IMR-90 (cell line): ENCODE measurements at regions not wholly inside any gene's neighbourhood (a gene's known extent, or its start where the extent isn't known, plus 50 kb on each side); places are given as distances from the start of the nearest gene placed in this dataset.

Experiments
- ATAC-seq: fragments of 200-7000 bp; cut with Tn5 transposase; 2 replicates; pipeline ENCODE4 v1.9.1; 2020; ENCODE audit warnings: low read depth, mild to moderate bottlenecking, moderate library complexity
- BruUV-seq: library from RNA; stranded (reverse); fragments of 400-500 nt; replicated peaks from 2 replicates; lab custom pipeline; 2021; lab: Mats Ljungman, UMichigan
- CTCF ChIA-PET: fragments of 300-600 bp; formaldehyde crosslinking; extraction: SDS; loops from one replicate; lab custom pipeline; 2021; ENCODE audit warnings: antibody characterized with exemption; lab: Yijun Ruan, JAX
- POLR2A ChIA-PET: fragments of 300-600 bp; sonication (Branson Sonifier 250); formaldehyde crosslinking; loops from one replicate; lab custom pipeline; 2022; ENCODE audit warnings: antibody characterized with exemption; ENCODE audit not compliant: unreplicated experiment; lab: Charles Lee
- DNase-seq: peaks from one replicate; pipeline ENCODE4 v3.0.0; 2013
- H2AFZ ChIP-seq: replicated peaks from 2 replicates; pipeline ENCODE3; 2013; ENCODE audit warnings: low read length, mild to moderate bottlenecking; ENCODE audit not compliant: poor library complexity
- H2AK5ac ChIP-seq: 2 replicates; pipeline ENCODE4 v1.6.1; 2013; ENCODE audit warnings: low read depth, low read length, inconsistent platforms
- H2AK9ac ChIP-seq: replicated peaks from 2 replicates; pipeline ENCODE3; 2013; ENCODE audit warnings: mild to moderate bottlenecking, low read depth, low read length, moderate library complexity; ENCODE audit not compliant: poor library complexity
- H2BK120ac ChIP-seq: 2 replicates; pipeline ENCODE4 v1.6.1; 2013; ENCODE audit warnings: low read depth, low read length, inconsistent platforms
- H2BK15ac ChIP-seq: 3 replicates; pipeline ENCODE4 v1.6.1; 2013; ENCODE audit warnings: low read depth, low read length, inconsistent platforms
- H2BK20ac ChIP-seq: 2 replicates; pipeline ENCODE4 v1.6.1; 2013; ENCODE audit warnings: low read depth, mild to moderate bottlenecking, inconsistent platforms, low read length, moderate library complexity
- H2BK5ac ChIP-seq: 2 replicates; pipeline ENCODE4 v1.6.1; 2013; ENCODE audit warnings: mild to moderate bottlenecking, low read depth, low read length, inconsistent platforms; ENCODE audit not compliant: poor library complexity, severe bottlenecking
- H3K14ac ChIP-seq: replicated peaks from 2 replicates; pipeline ENCODE4 v1.6.1; 2013; ENCODE audit warnings: low read depth, low read length, inconsistent platforms
- H3K18ac ChIP-seq: 2 replicates; pipeline ENCODE4 v1.6.1; 2013; ENCODE audit warnings: low read depth, low read length, control low read depth
- H3K23ac ChIP-seq: 2 replicates; pipeline ENCODE4 v1.6.1; 2013; ENCODE audit warnings: low read depth, low read length, inconsistent platforms
- H3K27ac ChIP-seq: 2 replicates; pipeline ENCODE4 v1.5.1; 2013; ENCODE audit warnings: mild to moderate bottlenecking, control low read depth, low read length; ENCODE audit not compliant: insufficient read depth
- H3K27me3 ChIP-seq: 2 replicates; pipeline ENCODE4 v1.6.1; 2013; ENCODE audit warnings: low read length; ENCODE audit not compliant: control insufficient read depth, insufficient read depth
- H3K36me3 ChIP-seq: 2 replicates; pipeline ENCODE4 v1.6.1; 2013; ENCODE audit warnings: low read length, mixed read lengths; ENCODE audit not compliant: control insufficient read depth, insufficient read depth
- H3K4ac ChIP-seq: 2 replicates; pipeline ENCODE4 v1.6.1; 2013; ENCODE audit warnings: low read depth, low read length, inconsistent platforms
- H3K4me1 ChIP-seq: 2 replicates; pipeline ENCODE4 v1.6.1; 2013; ENCODE audit warnings: low read length, mixed read lengths; ENCODE audit not compliant: control insufficient read depth, insufficient read depth
- H3K4me2 ChIP-seq: 2 replicates; pipeline ENCODE4 v1.6.1; 2013; ENCODE audit warnings: low read depth, mild to moderate bottlenecking, control low read depth, low read length, moderate library complexity
- H3K4me3 ChIP-seq: 2 replicates; pipeline ENCODE4 v1.5.1; 2013; ENCODE audit warnings: low read depth, mild to moderate bottlenecking, control low read depth, low read length, moderate library complexity; ENCODE audit not compliant: insufficient read depth
- H3K56ac ChIP-seq: 2 replicates; pipeline ENCODE4 v1.6.1; 2013; ENCODE audit warnings: low read length, inconsistent platforms; ENCODE audit not compliant: insufficient read depth; ENCODE audit errors: extremely low read depth
- H3K79me1 ChIP-seq, 2 experiments: 2 replicates each; pipeline ENCODE4 v1.6.1; 2013; ENCODE audit warnings: low read length in 2 of 2, inconsistent platforms in 1 of 2, low read depth in 1 of 2
- H3K9ac ChIP-seq: 2 replicates; pipeline ENCODE4 v1.6.1; 2013; ENCODE audit warnings: low read depth, low read length, control low read depth
- H3K9me1 ChIP-seq: 2 replicates; pipeline ENCODE4 v1.6.1; 2013; ENCODE audit warnings: low read length, inconsistent platforms; ENCODE audit not compliant: insufficient read depth
- H3K9me3 ChIP-seq: 2 replicates; pipeline ENCODE4 v1.6.1; 2013; ENCODE audit warnings: low read length; ENCODE audit not compliant: control insufficient read depth, insufficient read depth
- H4K20me1 ChIP-seq: 2 replicates; pipeline ENCODE4 v1.6.1; 2013; ENCODE audit warnings: low read length, inconsistent platforms; ENCODE audit not compliant: insufficient read depth
- H4K5ac ChIP-seq: 2 replicates; pipeline ENCODE4 v1.6.1; 2013; ENCODE audit warnings: mild to moderate bottlenecking, low read depth, low read length, control low read depth
- H4K8ac ChIP-seq, 2 experiments: 2 replicates each; pipeline ENCODE4 v1.6.1; 2013; ENCODE audit warnings: low read depth in 2 of 2, low read length in 2 of 2, control low read depth in 1 of 2, inconsistent platforms in 1 of 2
- H4K91ac ChIP-seq: 2 replicates; pipeline ENCODE4 v1.6.1; 2013; ENCODE audit warnings: low read depth, low read length, inconsistent platforms; ENCODE audit not compliant: insufficient read depth
- CEBPB ChIP-seq: IDR thresholded peaks from 2 replicates; pipeline ENCODE4 v1.6.1; 2012; ENCODE audit warnings: low read depth, low read length, improper control_type of control experiment
- CHD1 ChIP-seq: IDR thresholded peaks from 2 replicates; pipeline ENCODE4 v1.6.1; 2012; ENCODE audit warnings: low read depth, low read length, improper control_type of control experiment
- ELK1 ChIP-seq: fragments of 150-350 bp; IDR thresholded peaks from 2 replicates; pipeline ENCODE4 v1.6.1; 2016; ENCODE audit warnings: low read depth, mild to moderate bottlenecking, low read length, moderate library complexity, borderline replicate concordance
- FOS ChIP-seq: fragments of 150-350 bp; IDR thresholded peaks from 2 replicates; pipeline ENCODE4 v1.6.1; 2016; ENCODE audit warnings: low read depth, low read length
- MAZ ChIP-seq: IDR thresholded peaks from 2 replicates; pipeline ENCODE4 v1.6.1; 2012; ENCODE audit warnings: low read depth, mild to moderate bottlenecking, low read length, improper control_type of control experiment, moderate library complexity, borderline replicate concordance
- MXI1 ChIP-seq: IDR thresholded peaks from 2 replicates; pipeline ENCODE4 v1.6.1; 2012; ENCODE audit warnings: low read depth, mild to moderate bottlenecking, low read length, moderate library complexity, borderline replicate concordance
- POLR2A ChIP-seq: IDR thresholded peaks from 2 replicates; pipeline ENCODE4 v1.6.1; 2012; ENCODE audit warnings: mild to moderate bottlenecking, low read depth, low read length
- RCOR1 ChIP-seq: IDR thresholded peaks from 2 replicates; pipeline ENCODE4 v1.6.1; 2012; ENCODE audit warnings: mild to moderate bottlenecking, low read length, improper control_type of control experiment; ENCODE audit not compliant: insufficient replicate concordance
- RFX5 ChIP-seq: IDR thresholded peaks from 2 replicates; pipeline ENCODE4 v1.8.0; 2012; ENCODE audit warnings: low read depth, mild to moderate bottlenecking, low read length, moderate library complexity
- SMC3 ChIP-seq: fragments of 150-350 bp; IDR thresholded peaks from 2 replicates; pipeline ENCODE4 v1.6.1; 2016; ENCODE audit warnings: low read depth, mild to moderate bottlenecking, antibody characterized with exemption, low read length, moderate library complexity
- WGBS, 2 experiments: methylation state at CpG; one replicate each; pipeline versions ENCODE4 v1.1.5 to v1.1.7; 2013; ENCODE audit warnings: missing lambda C conversion rate in 2 of 2; ENCODE audit not compliant: insufficient read length in 1 of 2; ENCODE audit errors: extremely low coverage in 2 of 2; 5-methylcytosine and 5-hydroxymethylcytosine counted together
- dilution Hi-C: fragments of 300-500 bp; cut with HindIII; formaldehyde crosslinking; loops from one replicate; pipeline ENCODE4 v1.14.3; 2018; ENCODE audit warnings: low sequenced_read_pairs; ENCODE audit not compliant: unreplicated experiment
- in situ Hi-C: fragments of 300-500 bp; cut with MboI; formaldehyde crosslinking; loops from 3 replicates; pipeline ENCODE4 v1.14.3; 2019; ENCODE audit warnings: low sequenced_read_pairs, inconsistent platforms, mixed read lengths
- intact Hi-C: fragments of 100-400 bp; cut with micrococcal nuclease; formaldehyde crosslinking; loops from 2 replicates; pipeline ENCODE4 v1.10.0; 2022

- Histone ChIP-seq H2BK5ac (no peak overlapping the region), H2BK120ac (no peak overlapping the region), H3K36me3 (no peaks in the 10 kb centered on the region), H4K5ac (no peak overlapping the region), H3K4me1 (peaks cover 4% of the 10 kb centered on the region), H2BK15ac (no peak overlapping the region; the same call in 2 of the 3 replicates), H3K14ac (no peak overlapping the region; the same call in 1 of the 2 replicates), H3K9ac (no peak overlapping the region), H3K27me3 (no peaks in the 10 kb centered on the region), H3K56ac (no peak overlapping the region), H3K9me3 (no peaks in the 10 kb centered on the region), H2AFZ (no peak overlapping the region), H3K4me3 (no peak overlapping the region), H3K18ac (no peak overlapping the region), H3K79me1 (no peaks in the 10 kb centered on the region), H3K4me2 (no peak overlapping the region), H2BK20ac (no peak overlapping the region), H4K8ac (no peak overlapping the region), H2AK5ac (no peak overlapping the region), H3K27ac (no peak overlapping the region), H3K4ac (no peak overlapping the region), H3K9me1 (0 out of 2 replicates have a peak, but pooled peaks cover under 1% of the 10 kb centered on the region), H4K20me1 (no peaks in the 10 kb centered on the region), H2AK9ac (no peak overlapping the region), H3K23ac (no peak overlapping the region), H4K91ac (no peak overlapping the region)
- intact Hi-C loops, result no loop called here
- DNase-seq (no peak), ATAC-seq (no peak)
- dilution Hi-C loops, result no loop called here
- ChIA-PET POLR2A (no interaction called here), CTCF (no interaction called here)
- WGBS, 2 experiments, result no CpG with 5 or more reads among the region's 4 CpGs
- no TSS peak for BruUV-seq
- no peak for TF ChIP-seq SMC3
- no peak for TF ChIP-seq FOS
- TF ChIP-seq RFX5, result no peak
- TF ChIP-seq POLR2A, result no peak
- no peak for TF ChIP-seq MAZ
- no peak for TF ChIP-seq CEBPB
- TF ChIP-seq RCOR1, result no peak
- TF ChIP-seq ELK1, result no peak
- TF ChIP-seq CHD1, result no peak
- TF ChIP-seq MXI1, result no peak
- in situ Hi-C loops, result no loop called here
Measured at GRCh38 chr5:96199713-96200183, 233.3 kb downstream of the PCSK1 start.
